Activated CD8-positive, alpha-beta T cell treated with anti-CD3 and anti-CD28 coated beads for 36 hours (primary cell): ENCODE measurements at regions not wholly inside any gene's neighbourhood (a gene's known extent, or its start where the extent isn't known, plus 50 kb on each side); places are given as distances from the start of the nearest gene placed in this dataset.

ENCODE experiments used
- ATAC-seq: fragments of 200-7000 bp; cut with Tn5 transposase; one replicate; pipeline ENCODE4 v1.10.0; 2021; ENCODE audit warnings: mild to moderate bottlenecking, moderate library complexity
- CTCF ChIA-PET: fragments of 350-600 bp; sonication (Branson Sonifier 250); formaldehyde crosslinking; loops from one replicate; lab custom pipeline; 2021; ENCODE audit warnings: antibody characterized with exemption; lab: Charles Lee
- POLR2A ChIA-PET: fragments of 350-600 bp; sonication (Branson Sonifier 250); formaldehyde crosslinking; loops from one replicate; lab custom pipeline; 2021; ENCODE audit warnings: antibody characterized with exemption; lab: Charles Lee
- DNase-seq: peaks from one replicate; pipeline ENCODE4 v3.0.0-alpha.2; 2020
- H3K27ac Mint-ChIP-seq: one replicate; pipeline ENCODE4 v1.8.0; 2021; ENCODE audit warnings: mild to moderate bottlenecking, mixed read lengths
- H3K27me3 Mint-ChIP-seq: one replicate; pipeline ENCODE4 v1.8.0; 2021; ENCODE audit warnings: mixed read lengths
- H3K36me3 Mint-ChIP-seq: one replicate; pipeline ENCODE4 v1.8.0; 2021; ENCODE audit warnings: low read depth, mixed read lengths
- H3K4me1 Mint-ChIP-seq: one replicate; pipeline ENCODE4 v1.8.0; 2021; ENCODE audit warnings: low read depth, mixed read lengths
- H3K4me3 Mint-ChIP-seq: one replicate; pipeline ENCODE4 v1.8.0; 2021; ENCODE audit warnings: mild to moderate bottlenecking, moderate library complexity, mixed read lengths
- H3K9me3 Mint-ChIP-seq: one replicate; pipeline ENCODE4 v1.8.0; 2021; ENCODE audit warnings: mixed read lengths
- intact Hi-C: fragments of 100-400 bp; cut with micrococcal nuclease; formaldehyde crosslinking; loops from one replicate; pipeline ENCODE4 v1.10.0; 2022
- TF ChIP-seq, protein P1 (sequence below): fragments of 200-600 bp; IDR thresholded peaks from one replicate; pipeline ENCODE4 v1.8.0; 2022; ENCODE audit warnings: antibody characterized with exemption, mild to moderate bottlenecking

DNA sequence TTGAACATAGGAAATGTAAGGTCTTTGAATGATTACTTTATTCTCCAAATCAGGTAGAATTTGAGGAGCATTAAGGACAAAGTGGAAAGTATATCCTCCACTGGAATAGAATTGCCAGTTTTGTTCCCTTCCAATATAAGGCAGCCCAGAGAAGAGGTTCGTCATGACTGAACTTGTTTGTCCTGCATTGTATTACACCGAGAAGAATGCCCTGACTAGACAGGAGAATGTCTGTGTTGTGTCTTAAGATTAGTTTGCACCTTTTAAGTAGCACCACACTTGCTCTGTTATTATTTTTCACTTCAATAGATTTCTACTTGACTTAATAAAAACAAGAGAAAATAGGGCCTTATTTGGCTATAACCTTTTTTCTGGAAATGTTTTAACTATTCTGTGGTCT, 586.2 kb upstream of the PTGER4 start:
- Mint-ChIP-seq H3K9me3 (peaks cover 21% of the 10 kb centered on the region), H3K27me3 (peaks cover 4% of the 10 kb centered on the region), H3K4me1 (no peaks in the 10 kb centered on the region), H3K27ac (no peak overlapping the region), H3K4me3 (no peak overlapping the region), H3K36me3 (peaks cover 6% of the 10 kb centered on the region)
- TF ChIP-seq, protein P1, sequence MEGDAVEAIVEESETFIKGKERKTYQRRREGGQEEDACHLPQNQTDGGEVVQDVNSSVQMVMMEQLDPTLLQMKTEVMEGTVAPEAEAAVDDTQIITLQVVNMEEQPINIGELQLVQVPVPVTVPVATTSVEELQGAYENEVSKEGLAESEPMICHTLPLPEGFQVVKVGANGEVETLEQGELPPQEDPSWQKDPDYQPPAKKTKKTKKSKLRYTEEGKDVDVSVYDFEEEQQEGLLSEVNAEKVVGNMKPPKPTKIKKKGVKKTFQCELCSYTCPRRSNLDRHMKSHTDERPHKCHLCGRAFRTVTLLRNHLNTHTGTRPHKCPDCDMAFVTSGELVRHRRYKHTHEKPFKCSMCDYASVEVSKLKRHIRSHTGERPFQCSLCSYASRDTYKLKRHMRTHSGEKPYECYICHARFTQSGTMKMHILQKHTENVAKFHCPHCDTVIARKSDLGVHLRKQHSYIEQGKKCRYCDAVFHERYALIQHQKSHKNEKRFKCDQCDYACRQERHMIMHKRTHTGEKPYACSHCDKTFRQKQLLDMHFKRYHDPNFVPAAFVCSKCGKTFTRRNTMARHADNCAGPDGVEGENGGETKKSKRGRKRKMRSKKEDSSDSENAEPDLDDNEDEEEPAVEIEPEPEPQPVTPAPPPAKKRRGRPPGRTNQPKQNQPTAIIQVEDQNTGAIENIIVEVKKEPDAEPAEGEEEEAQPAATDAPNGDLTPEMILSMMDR: no peak
- DNase-seq: no peak
- no peak for ATAC-seq
- ChIA-PET CTCF (no interaction called here), POLR2A (no interaction called here)
- intact Hi-C loops: no loop called here

DNA sequence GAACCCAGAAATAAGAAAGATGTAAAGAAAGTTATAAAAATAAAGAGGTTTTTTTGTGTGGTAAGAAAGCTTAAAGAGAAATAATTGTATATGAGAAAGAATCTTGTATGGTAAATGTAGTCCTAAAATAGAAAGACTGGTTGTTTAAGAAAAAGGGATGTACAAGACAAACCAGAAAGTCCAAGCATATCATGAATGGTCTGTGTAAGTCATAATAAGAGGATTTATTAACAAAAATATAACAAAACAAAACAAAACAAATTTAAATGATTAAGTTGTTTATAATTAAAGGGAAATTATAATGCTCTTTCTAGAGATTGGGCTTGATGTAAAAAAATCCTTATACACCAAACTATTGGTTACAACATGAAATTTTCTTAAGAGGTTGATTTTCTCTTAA, 590.4 kb upstream of the PTGER4 start:
- no peak for ATAC-seq
- no peaks in the 10 kb centered on the region for H3K4me1 Mint-ChIP-seq
- POLR2A ChIA-PET: no interaction called here

DNA sequence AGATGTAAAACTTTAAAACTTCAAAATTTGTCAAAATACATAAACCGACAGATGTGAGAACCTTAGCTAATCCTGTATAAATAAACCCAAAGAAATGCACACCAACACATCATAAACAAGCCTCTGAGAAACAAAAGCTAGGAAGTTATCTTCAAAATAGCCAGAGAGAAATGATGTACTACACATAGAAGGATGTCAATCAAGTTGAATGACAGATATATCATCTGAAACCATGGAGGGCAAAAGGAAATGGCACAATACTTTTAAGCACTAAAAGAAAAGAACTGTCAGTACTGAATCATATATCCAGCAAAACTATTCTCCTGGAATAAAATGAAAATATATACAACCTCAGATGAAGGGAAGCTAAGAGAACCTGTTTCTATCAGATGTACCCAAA, 595.1 kb upstream of the PTGER4 start:
- ChIA-PET POLR2A (no interaction called here), CTCF (interaction anchor here (0.9 kb wide), 1 partner anchor 96 kb away, joined by 3 read pairs; no protein-coding TSS in a partner anchor)
- no peaks in the 10 kb centered on the region for H3K4me1 Mint-ChIP-seq
- no peak overlapping the region for H3K27ac Mint-ChIP-seq
- DNase-seq (no peak), ATAC-seq (no peak)
- H3K27me3 Mint-ChIP-seq: peaks cover 3% of the 10 kb centered on the region
- H3K36me3 Mint-ChIP-seq: no peaks in the 10 kb centered on the region
- TF ChIP-seq, protein P1: no peak
- H3K9me3 Mint-ChIP-seq: peaks cover 7% of the 10 kb centered on the region
- intact Hi-C loops: no loop called here
- H3K4me3 Mint-ChIP-seq: no peak overlapping the region

More for the DNA sequence above, 590.4 kb upstream of the PTGER4 start:
- peaks cover 22% of the 10 kb centered on the region for H3K9me3 Mint-ChIP-seq
- intact Hi-C loops: no loop called here
- H3K4me3 Mint-ChIP-seq: no peak overlapping the region
- CTCF ChIA-PET: no interaction called here
- no peak for DNase-seq
- no peak overlapping the region for H3K27ac Mint-ChIP-seq
- no peaks in the 10 kb centered on the region for H3K27me3 Mint-ChIP-seq
- TF ChIP-seq, protein P1: no peak
- H3K36me3 Mint-ChIP-seq: peaks cover 6% of the 10 kb centered on the region

DNA sequence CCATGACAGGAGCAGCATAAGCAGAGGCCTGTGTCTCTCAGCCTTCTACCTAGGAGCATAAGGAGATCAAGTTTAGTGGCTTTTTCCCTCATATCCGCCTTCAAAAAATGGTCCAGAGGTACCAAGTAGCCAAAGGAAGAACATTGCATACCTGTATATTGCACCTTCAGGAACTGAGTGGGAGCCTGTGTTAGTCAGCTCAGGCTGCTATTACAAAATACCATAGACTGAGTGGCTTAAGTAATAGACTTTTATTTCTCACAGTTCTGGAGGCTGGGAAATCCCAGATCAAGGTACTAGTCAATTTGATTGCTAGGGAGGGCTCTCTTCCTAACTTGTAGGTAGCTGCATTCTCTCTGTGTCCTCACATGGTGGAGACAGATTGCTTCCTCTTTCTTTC, 597.4 kb upstream of the PTGER4 start:
- Mint-ChIP-seq H3K9me3 (peaks cover 1% of the 10 kb centered on the region), H3K4me1 (no peaks in the 10 kb centered on the region), H3K27me3 (peaks cover 6% of the 10 kb centered on the region), H3K27ac (no peak overlapping the region), H3K36me3 (no peaks in the 10 kb centered on the region), H3K4me3 (no peak overlapping the region)
- CTCF ChIA-PET: no interaction called here
- POLR2A ChIA-PET: no interaction called here
- DNase-seq (no peak), ATAC-seq (no peak)
- intact Hi-C loops: no loop called here
- TF ChIP-seq, protein P1: no peak

DNA sequence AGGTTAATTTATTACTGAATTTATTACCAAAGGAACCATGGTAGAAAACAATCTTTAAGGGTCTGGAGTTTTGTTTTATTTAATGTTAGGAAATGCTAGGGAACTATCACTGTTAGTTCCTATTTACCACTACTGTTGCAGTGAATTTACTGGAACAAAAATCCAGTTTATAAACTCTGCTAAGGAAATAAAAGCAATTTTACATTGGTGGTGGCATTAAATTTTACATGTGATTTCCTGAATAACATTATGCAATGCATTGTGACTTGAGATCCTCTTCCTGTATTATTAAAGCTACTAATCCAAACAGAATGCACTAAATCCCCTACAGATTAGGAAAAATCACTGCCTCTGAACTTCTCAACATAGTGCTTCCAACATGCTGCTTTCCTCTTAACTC, 599.5 kb upstream of the PTGER4 start:
- no peaks in the 10 kb centered on the region for H3K9me3 Mint-ChIP-seq
- POLR2A ChIA-PET: no interaction called here
- no peak for ATAC-seq
- H3K4me1 Mint-ChIP-seq: no peaks in the 10 kb centered on the region
- H3K4me3 Mint-ChIP-seq: no peak overlapping the region
- intact Hi-C loops: no loop called here
- TF ChIP-seq, protein P1: no peak
- H3K36me3 Mint-ChIP-seq: no peaks in the 10 kb centered on the region
- H3K27ac Mint-ChIP-seq: no peak overlapping the region
- CTCF ChIA-PET: no interaction called here
- no peak for DNase-seq
- peaks cover 6% of the 10 kb centered on the region for H3K27me3 Mint-ChIP-seq
